ENCODE measurements at regions not wholly inside any gene's neighbourhood (a gene's known extent, or its start where the extent isn't known, plus 50 kb on each side); places are given as distances from the start of the nearest gene placed in this dataset.

DNA sequence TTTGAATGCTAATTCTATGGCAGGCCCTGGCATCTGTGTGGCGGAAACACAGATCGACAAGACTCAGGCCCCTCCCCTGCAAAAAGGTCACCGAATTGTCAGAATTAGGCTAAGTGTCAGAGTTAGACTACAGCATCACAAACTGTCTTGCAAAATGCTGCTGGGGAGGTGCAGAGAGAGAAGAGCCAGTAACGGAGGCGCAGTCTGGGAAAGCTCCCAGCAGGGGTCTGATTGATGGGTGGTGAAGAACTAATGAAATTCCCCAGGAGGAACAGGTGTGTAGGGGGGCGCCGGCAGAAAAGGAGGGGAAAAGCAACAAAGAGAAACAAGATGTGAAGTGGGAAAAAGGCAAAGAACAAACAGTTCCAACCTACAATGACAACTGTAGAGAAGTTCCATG lies 72.7 kb upstream of the TAMM41 start:
- ATAC-seq (peak; percentile 43), DNase-seq (ENCODE audit: low spot score) (peak; percentile 51)
- H3K27me3 ChIP-seq (ENCODE audit: insufficient read depth): no peaks in the 10 kb centered on the region
- Mint-ChIP-seq H3K9me3 (peaks cover 12% of the 10 kb centered on the region; the same call in 2 of the 3 replicates), H3K4me1 (peaks cover 20% of the 10 kb centered on the region), H3K36me3 (ENCODE audit: low read depth) (peaks cover 2% of the 10 kb centered on the region; the same call in 2 of the 3 replicates), H3K4me3 (no peak overlapping the region), H3K27ac (no peak overlapping the region), H3K27me3 (ENCODE audit: insufficient read depth, low read depth, poor library complexity) (peaks cover 5% of the 10 kb centered on the region)
- no peak overlapping the region; the same call in 1 of the 2 replicates for H2AFZ ChIP-seq
- no peak overlapping the region for H3K27ac ChIP-seq (ENCODE audit: low read depth)
- H3K79me2 ChIP-seq (replicated peaks; ENCODE audit: insufficient read depth): no peaks in the 10 kb centered on the region
- H3K4me3 ChIP-seq: no peak overlapping the region
- no peaks in the 10 kb centered on the region for H3K36me3 ChIP-seq (ENCODE audit: insufficient read depth)
- no peaks in the 10 kb centered on the region for H3F3A ChIP-seq (replicated peaks; ENCODE audit: low read depth)
- no peaks in the 10 kb centered on the region for H4K20me1 ChIP-seq (replicated peaks; ENCODE audit: insufficient read depth)
- TF ChIP-seq EZH2 (IDR thresholded peaks at IDR 0.05; ENCODE audit: low read depth, unreplicated experiment): no peak
- TF ChIP-seq POLR2AphosphoS5 (IDR thresholded peaks at IDR 0.05; ENCODE audit: low read depth): no peak
- TF ChIP-seq EZH2phosphoT487 (IDR thresholded peaks at IDR 0.05; ENCODE audit: unreplicated experiment): no peak
- TF ChIP-seq ZNF331 (CRISPR knock-in tag; IDR thresholded peaks at IDR 0.05; ENCODE audit: low read depth): no peak
- TF ChIP-seq, protein P1, sequence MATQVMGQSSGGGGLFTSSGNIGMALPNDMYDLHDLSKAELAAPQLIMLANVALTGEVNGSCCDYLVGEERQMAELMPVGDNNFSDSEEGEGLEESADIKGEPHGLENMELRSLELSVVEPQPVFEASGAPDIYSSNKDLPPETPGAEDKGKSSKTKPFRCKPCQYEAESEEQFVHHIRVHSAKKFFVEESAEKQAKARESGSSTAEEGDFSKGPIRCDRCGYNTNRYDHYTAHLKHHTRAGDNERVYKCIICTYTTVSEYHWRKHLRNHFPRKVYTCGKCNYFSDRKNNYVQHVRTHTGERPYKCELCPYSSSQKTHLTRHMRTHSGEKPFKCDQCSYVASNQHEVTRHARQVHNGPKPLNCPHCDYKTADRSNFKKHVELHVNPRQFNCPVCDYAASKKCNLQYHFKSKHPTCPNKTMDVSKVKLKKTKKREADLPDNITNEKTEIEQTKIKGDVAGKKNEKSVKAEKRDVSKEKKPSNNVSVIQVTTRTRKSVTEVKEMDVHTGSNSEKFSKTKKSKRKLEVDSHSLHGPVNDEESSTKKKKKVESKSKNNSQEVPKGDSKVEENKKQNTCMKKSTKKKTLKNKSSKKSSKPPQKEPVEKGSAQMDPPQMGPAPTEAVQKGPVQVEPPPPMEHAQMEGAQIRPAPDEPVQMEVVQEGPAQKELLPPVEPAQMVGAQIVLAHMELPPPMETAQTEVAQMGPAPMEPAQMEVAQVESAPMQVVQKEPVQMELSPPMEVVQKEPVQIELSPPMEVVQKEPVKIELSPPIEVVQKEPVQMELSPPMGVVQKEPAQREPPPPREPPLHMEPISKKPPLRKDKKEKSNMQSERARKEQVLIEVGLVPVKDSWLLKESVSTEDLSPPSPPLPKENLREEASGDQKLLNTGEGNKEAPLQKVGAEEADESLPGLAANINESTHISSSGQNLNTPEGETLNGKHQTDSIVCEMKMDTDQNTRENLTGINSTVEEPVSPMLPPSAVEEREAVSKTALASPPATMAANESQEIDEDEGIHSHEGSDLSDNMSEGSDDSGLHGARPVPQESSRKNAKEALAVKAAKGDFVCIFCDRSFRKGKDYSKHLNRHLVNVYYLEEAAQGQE (IDR thresholded peaks at IDR 0.05; ENCODE audit: unreplicated experiment): no peak
- TF ChIP-seq, protein P2, sequence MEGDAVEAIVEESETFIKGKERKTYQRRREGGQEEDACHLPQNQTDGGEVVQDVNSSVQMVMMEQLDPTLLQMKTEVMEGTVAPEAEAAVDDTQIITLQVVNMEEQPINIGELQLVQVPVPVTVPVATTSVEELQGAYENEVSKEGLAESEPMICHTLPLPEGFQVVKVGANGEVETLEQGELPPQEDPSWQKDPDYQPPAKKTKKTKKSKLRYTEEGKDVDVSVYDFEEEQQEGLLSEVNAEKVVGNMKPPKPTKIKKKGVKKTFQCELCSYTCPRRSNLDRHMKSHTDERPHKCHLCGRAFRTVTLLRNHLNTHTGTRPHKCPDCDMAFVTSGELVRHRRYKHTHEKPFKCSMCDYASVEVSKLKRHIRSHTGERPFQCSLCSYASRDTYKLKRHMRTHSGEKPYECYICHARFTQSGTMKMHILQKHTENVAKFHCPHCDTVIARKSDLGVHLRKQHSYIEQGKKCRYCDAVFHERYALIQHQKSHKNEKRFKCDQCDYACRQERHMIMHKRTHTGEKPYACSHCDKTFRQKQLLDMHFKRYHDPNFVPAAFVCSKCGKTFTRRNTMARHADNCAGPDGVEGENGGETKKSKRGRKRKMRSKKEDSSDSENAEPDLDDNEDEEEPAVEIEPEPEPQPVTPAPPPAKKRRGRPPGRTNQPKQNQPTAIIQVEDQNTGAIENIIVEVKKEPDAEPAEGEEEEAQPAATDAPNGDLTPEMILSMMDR (conservative IDR thresholded peaks at IDR 0.05; ENCODE audit: low read depth in 2 of 2): no peak
- TF ChIP-seq STAT1 (IDR thresholded peaks at IDR 0.05; ENCODE audit: unreplicated experiment): no peak
- TF ChIP-seq, protein P3, sequence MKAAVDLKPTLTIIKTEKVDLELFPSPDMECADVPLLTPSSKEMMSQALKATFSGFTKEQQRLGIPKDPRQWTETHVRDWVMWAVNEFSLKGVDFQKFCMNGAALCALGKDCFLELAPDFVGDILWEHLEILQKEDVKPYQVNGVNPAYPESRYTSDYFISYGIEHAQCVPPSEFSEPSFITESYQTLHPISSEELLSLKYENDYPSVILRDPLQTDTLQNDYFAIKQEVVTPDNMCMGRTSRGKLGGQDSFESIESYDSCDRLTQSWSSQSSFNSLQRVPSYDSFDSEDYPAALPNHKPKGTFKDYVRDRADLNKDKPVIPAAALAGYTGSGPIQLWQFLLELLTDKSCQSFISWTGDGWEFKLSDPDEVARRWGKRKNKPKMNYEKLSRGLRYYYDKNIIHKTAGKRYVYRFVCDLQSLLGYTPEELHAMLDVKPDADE (IDR thresholded peaks at IDR 0.05): no peak
- H3K4me1 ChIP-seq (ENCODE audit: insufficient read depth): 0 out of 2 replicates have a peak, but pooled peaks cover 2% of the 10 kb centered on the region
- H3K4me2 ChIP-seq: no peak overlapping the region
- peaks cover 4% of the 10 kb centered on the region for H3K9me2 ChIP-seq (ENCODE audit: insufficient read depth)

DNA sequence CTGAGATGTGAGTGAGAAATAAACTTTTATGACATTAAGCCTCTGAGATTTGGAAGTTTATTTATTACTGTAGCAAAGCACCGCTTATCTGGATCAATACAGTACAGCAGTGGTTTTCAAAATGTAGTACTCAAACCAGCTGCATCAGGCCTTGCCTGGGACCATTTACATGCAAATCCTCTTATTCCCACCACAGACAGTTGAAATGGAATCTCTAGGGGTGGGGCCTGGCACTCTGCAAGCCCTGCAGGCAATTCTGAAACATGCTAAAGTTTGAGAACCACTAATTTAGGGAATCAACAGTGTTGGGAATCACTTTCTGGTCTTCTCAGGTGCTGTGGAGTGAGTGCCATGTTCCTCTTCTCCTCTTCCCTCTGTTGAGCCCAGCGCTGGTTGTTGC lies 77.8 kb upstream of the TAMM41 start:
- no peaks in the 10 kb centered on the region for H3K79me2 ChIP-seq (replicated peaks; ENCODE audit: insufficient read depth)
- H3K9me2 ChIP-seq (ENCODE audit: insufficient read depth): no peaks in the 10 kb centered on the region; the same call in 1 of the 2 replicates
- ATAC-seq (peak; percentile 83), DNase-seq (ENCODE audit: low spot score) (peak; percentile 17)
- H3K36me3 Mint-ChIP-seq (ENCODE audit: low read depth): no peaks in the 10 kb centered on the region
- peak overlapping the region; percentile 91 for H2AFZ ChIP-seq
- peaks cover 14% of the 10 kb centered on the region for H3K4me1 Mint-ChIP-seq
- no peak overlapping the region for H3K4me3 Mint-ChIP-seq
- H3K4me1 ChIP-seq (ENCODE audit: insufficient read depth): 0 out of 2 replicates have a peak, but pooled peaks cover 8% of the 10 kb centered on the region
- H3K4me3 ChIP-seq: no peak overlapping the region
- peak overlapping the region; percentile 21; the same call in 1 of the 2 replicates for H3K4me2 ChIP-seq
- H3K27me3 Mint-ChIP-seq (ENCODE audit: insufficient read depth, low read depth, poor library complexity): peaks cover 2% of the 10 kb centered on the region
- no peaks in the 10 kb centered on the region for H3F3A ChIP-seq (replicated peaks; ENCODE audit: low read depth)
- no peak overlapping the region for H3K27ac ChIP-seq (ENCODE audit: low read depth)
- no peaks in the 10 kb centered on the region for H3K27me3 ChIP-seq (ENCODE audit: insufficient read depth)
- H3K27ac Mint-ChIP-seq: no peak overlapping the region
- H3K9me3 Mint-ChIP-seq: no peaks in the 10 kb centered on the region
- H3K36me3 ChIP-seq (ENCODE audit: insufficient read depth): no peaks in the 10 kb centered on the region
- H4K20me1 ChIP-seq (replicated peaks; ENCODE audit: insufficient read depth): no peaks in the 10 kb centered on the region
- TF ChIP-seq ZNF114 (CRISPR knock-in tag; IDR thresholded peaks at IDR 0.05) (no peak), STAT1 (IDR thresholded peaks at IDR 0.05; ENCODE audit: unreplicated experiment) (no peak), NANOG (IDR thresholded peaks at IDR 0.05; ENCODE audit: borderline replicate concordance) (no peak)
- TF ChIP-seq, protein P2 (conservative IDR thresholded peaks at IDR 0.05; ENCODE audit: low read depth in 2 of 2): no peak
- TF ChIP-seq, protein P3 (IDR thresholded peaks at IDR 0.05): no peak
- TF ChIP-seq, protein P1 (IDR thresholded peaks at IDR 0.05; ENCODE audit: unreplicated experiment): no peak
